AG04449 (cell line): ENCODE measurements at regions not wholly inside any gene's neighbourhood (a gene's known extent, or its start where the extent isn't known, plus 50 kb on each side); places are given as distances from the start of the nearest gene placed in this dataset.

ENCODE experiments used
- CTCF ChIA-PET: fragments of 350-600 bp; formaldehyde crosslinking; extraction: SDS; loops from one replicate; lab custom pipeline; 2021; ENCODE audit warnings: antibody characterized with exemption; lab: Yijun Ruan, JAX
- POLR2A ChIA-PET: fragments of 400-600, 350-600 bp; formaldehyde crosslinking; extraction: SDS; loops from one replicate; lab custom pipeline; 2020; ENCODE audit warnings: antibody characterized with exemption, inconsistent platforms; lab: Yijun Ruan, JAX
- DNase-seq: peaks from one replicate; pipeline ENCODE4 v3.0.0-alpha.2; 2010; ENCODE audit warnings: low read depth, low spot score
- H3K4me3 ChIP-seq: 2 replicates; pipeline ENCODE4 v1.5.1; 2011; ENCODE audit warnings: low read depth, mild to moderate bottlenecking, control low read depth, low read length
- CTCF ChIP-seq: IDR thresholded peaks from one replicate; pipeline ENCODE4 v1.5.1; 2011; ENCODE audit warnings: mild to moderate bottlenecking, moderate library complexity, low read length, control low read depth, inconsistent platforms; ENCODE audit not compliant: insufficient read depth; ENCODE audit errors: missing control alignments

DNA sequence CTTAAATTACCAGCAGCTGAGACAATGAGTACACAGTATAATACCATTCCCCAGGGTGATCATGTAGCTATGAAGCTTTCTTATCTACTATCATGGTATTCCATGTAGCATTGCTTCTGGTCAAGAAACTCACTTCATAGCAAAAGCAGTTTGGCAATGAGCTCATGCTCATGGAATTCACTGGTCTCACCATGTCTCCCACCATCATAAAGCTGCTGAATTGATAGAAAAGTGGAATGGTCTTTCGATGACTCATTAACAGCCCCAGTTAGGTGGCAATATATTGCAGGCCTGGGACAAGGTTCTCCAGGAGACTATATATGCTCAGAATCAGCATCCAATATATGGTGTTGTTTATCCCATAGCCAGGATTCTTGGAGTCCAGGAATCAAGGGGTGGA lies 553.7 kb downstream of the FOXG1 start:
- no peak overlapping the region for H3K4me3 ChIP-seq
- TF ChIP-seq CTCF, result no peak
- ChIA-PET POLR2A (no interaction called here), CTCF (no interaction called here)
- DNase-seq, result no peak

DNA sequence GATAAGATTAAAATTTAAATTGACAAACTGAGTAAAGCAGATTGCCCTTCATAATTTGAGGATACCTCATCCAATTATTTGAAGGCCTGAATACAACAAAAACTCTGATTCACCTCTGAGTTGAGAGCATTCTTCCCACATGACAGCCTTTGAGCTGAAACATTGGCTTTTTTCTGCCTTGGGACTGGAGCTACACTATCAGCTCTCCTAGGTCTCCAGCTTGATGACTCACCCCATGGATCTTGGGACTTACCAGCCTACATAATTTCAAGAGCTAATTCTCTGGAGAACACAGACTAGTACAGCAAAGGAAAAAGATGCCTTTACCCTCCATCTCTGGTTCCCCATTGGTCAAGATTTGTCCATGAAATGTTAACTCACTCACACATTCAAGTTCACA lies 555.1 kb downstream of the FOXG1 start:
- no peak for DNase-seq
- no peak overlapping the region for H3K4me3 ChIP-seq
- ChIA-PET POLR2A (no interaction called here), CTCF (no interaction called here)
- no peak for TF ChIP-seq CTCF

GRCh38 chr14:29339494-29340172 lies 573.0 kb downstream of the FOXG1 start:
- POLR2A ChIA-PET, result no interaction called here
- H3K4me3 ChIP-seq, result no peak overlapping the region
- CTCF ChIA-PET, result no interaction called here
- DNase-seq, result no peak
- no peak for TF ChIP-seq CTCF

GRCh38 chr14:29348504-29348903 lies 579.1 kb downstream of the PRKD1 start:
- no peak overlapping the region for H3K4me3 ChIP-seq
- no peak for DNase-seq
- POLR2A ChIA-PET, result no interaction called here
- no peak for TF ChIP-seq CTCF
- CTCF ChIA-PET, result no interaction called here

GRCh38 chr14:29350496-29350895 lies 577.2 kb downstream of the PRKD1 start:
- CTCF ChIA-PET, result no interaction called here
- POLR2A ChIA-PET, result no interaction called here
- H3K4me3 ChIP-seq, result no peak overlapping the region
- DNase-seq, result no peak
- TF ChIP-seq CTCF, result no peak

DNA sequence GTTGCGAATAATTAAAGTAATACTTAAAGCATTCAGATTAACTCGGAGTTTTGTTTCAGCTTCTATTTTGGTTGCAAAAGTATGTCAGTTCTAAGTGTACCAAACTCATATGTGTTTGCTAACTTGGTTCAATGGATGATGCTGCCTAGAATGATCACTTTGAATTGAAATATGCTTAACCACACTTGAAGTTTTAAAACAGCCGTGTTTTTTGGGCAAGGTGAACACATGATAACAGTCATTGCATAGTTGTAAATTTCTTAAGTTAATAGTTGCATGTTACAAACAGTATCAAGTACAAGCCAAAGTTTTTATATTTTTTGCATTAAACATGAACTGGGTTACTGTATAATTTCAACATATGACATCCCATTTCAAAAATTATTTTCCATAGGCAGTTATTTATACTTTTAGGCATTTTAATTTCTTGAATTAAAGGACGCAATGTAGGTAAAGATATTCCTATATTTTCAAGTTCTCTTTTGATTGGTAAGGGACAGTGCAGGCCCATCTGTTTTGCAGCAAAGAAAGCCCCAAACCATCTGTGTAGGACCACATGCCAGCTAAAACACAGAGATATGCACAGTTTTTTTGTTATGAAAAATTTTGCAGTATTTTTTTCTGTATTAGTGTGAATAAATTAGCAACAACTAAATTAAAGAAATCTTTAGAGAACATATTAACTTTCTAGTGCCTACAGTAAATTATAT lies 575.5 kb downstream of the PRKD1 start:
- ChIA-PET POLR2A (no interaction called here), CTCF (no interaction called here)
- TF ChIP-seq CTCF, result no peak
- no peak for DNase-seq
- H3K4me3 ChIP-seq, result no peak overlapping the region
